ENCODE measurements at regions not wholly inside any gene's neighbourhood (a gene's known extent, or its start where the extent isn't known, plus 50 kb on each side); places are given as distances from the start of the nearest gene placed in this dataset.

GRCh38 chr10:105370692-105371091 lies 729.6 kb downstream of the SORCS3 start:
- TF ChIP-seq, protein P1, sequence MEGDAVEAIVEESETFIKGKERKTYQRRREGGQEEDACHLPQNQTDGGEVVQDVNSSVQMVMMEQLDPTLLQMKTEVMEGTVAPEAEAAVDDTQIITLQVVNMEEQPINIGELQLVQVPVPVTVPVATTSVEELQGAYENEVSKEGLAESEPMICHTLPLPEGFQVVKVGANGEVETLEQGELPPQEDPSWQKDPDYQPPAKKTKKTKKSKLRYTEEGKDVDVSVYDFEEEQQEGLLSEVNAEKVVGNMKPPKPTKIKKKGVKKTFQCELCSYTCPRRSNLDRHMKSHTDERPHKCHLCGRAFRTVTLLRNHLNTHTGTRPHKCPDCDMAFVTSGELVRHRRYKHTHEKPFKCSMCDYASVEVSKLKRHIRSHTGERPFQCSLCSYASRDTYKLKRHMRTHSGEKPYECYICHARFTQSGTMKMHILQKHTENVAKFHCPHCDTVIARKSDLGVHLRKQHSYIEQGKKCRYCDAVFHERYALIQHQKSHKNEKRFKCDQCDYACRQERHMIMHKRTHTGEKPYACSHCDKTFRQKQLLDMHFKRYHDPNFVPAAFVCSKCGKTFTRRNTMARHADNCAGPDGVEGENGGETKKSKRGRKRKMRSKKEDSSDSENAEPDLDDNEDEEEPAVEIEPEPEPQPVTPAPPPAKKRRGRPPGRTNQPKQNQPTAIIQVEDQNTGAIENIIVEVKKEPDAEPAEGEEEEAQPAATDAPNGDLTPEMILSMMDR (IDR thresholded peaks at IDR 0.05; ENCODE audit: extremely low read depth in 1 of 2, insufficient read depth in 1 of 2, low read depth in 1 of 2, low read length in 2 of 2), result no peak
- TF ChIP-seq POLR2A (IDR thresholded peaks at IDR 0.05; ENCODE audit: low read depth, low read length), result no peak

Data from endothelial cell of umbilical vein (primary cell).